ENCODE measurements at regions not wholly inside any gene's neighbourhood (a gene's known extent, or its start where the extent isn't known, plus 50 kb on each side); places are given as distances from the start of the nearest gene placed in this dataset.
"Not testable (repeated sequence)": the region's sequence is repeated elsewhere in the genome, so short reads cannot be mapped to it uniquely, and the experiment has no call there.

DNA sequence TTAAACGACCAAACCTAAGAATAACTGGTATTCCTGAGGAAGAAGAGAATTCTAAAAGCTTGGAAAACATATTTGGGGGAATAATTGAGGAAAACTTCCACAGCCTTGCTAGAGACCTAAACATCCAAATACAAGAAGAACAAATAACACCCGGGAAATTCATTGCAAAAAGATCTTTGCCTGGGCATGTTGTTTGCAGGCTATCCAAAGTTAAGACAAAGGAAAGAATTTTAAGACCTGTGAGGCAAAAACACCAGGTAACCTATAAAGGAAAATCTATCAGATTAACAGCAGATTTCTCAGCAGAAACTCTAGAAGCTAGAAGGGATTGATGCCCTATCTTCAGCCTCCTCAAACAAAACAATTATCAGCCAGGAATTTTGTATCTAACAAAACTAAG, 82.2 kb upstream of the TRPC7 start:
- WGBS, 2 experiments (ENCODE audit: extremely low coverage in 1 of 2, insufficient coverage in 1 of 2, insufficient read length in 1 of 2, insufficient replicate concordance in 2 of 2, low coverage in 1 of 2, low lambda C conversion rate in 2 of 2, missing lambda C conversion rate in 1 of 2), result 87% methylated on average over 2 of the region's 2 CpGs; no CpG with 5 or more reads in 1 of the 2 experiments
- POLR2A ChIA-PET (ENCODE audit: partially characterized antibody); H4K91ac ChIP-seq (replicated peaks; ENCODE audit: insufficient read length, low read length); H2BK5ac ChIP-seq (ENCODE audit: low read depth, low read length); H2AFZ ChIP-seq (ENCODE audit: low read length); H3K9me3 ChIP-seq (ENCODE audit: insufficient read depth in 2 of 2, low read depth in 1 of 2, low read length in 1 of 2); H3K9ac ChIP-seq (replicated peaks in 1 of 4; ENCODE audit: extremely low read depth in 1 of 4, low read depth in 3 of 4, low read length in 3 of 4); H3K4me3 ChIP-seq (ENCODE audit: extremely low read depth in 1 of 4, insufficient read depth in 2 of 4, low read depth in 3 of 4, low read length in 4 of 4); H3K23me2 ChIP-seq (ENCODE audit: low read depth, low read length); H2AK5ac ChIP-seq (ENCODE audit: low read depth, low read length); H3K27me3 ChIP-seq (replicated peaks in 1 of 4; ENCODE audit: control insufficient read depth in 3 of 4, extremely low read depth in 1 of 4, insufficient read depth in 3 of 4, low read length in 3 of 4); H3K23ac ChIP-seq (ENCODE audit: insufficient read length); H3K79me1 ChIP-seq (ENCODE audit: low read depth, low read length); H2BK20ac ChIP-seq (ENCODE audit: low read length); H3K4me1 ChIP-seq (replicated peaks in 1 of 4; ENCODE audit: control insufficient read depth in 3 of 4, insufficient read depth in 4 of 4, low read length in 3 of 4); H2BK15ac ChIP-seq (ENCODE audit: low read length); H3K14ac ChIP-seq (ENCODE audit: insufficient read length); H4K5ac ChIP-seq (ENCODE audit: insufficient read length, low read depth, low read length); H3K4ac ChIP-seq (replicated peaks; ENCODE audit: insufficient read length, low read depth, low read length); H2BK120ac ChIP-seq (replicated peaks; ENCODE audit: low read depth, low read length); H3K4me2 ChIP-seq (ENCODE audit: insufficient read depth in 1 of 2, low read depth in 2 of 2, low read length in 2 of 2); H3K36me3 ChIP-seq (ENCODE audit: control insufficient read depth in 2 of 4, insufficient read depth in 4 of 4, low read length in 3 of 4); H4K20me1 ChIP-seq (replicated peaks in 1 of 2; ENCODE audit: control insufficient read depth in 1 of 2, insufficient read depth in 2 of 2, low read length in 2 of 2); DNase-seq (ENCODE audit: low read depth in 1 of 2, low spot score in 2 of 2); H3K79me2 ChIP-seq (ENCODE audit: control insufficient read depth in 1 of 2, insufficient read depth in 2 of 2, low read length in 2 of 2); H3K18ac ChIP-seq (ENCODE audit: extremely low read depth, low read length); H4K8ac ChIP-seq (ENCODE audit: extremely low read depth, insufficient read depth, low read length); H2BK12ac ChIP-seq (ENCODE audit: low read depth, low read length); H3K27ac ChIP-seq (ENCODE audit: low read depth, low read length); FAIRE-seq; H3K56ac ChIP-seq (replicated peaks; ENCODE audit: insufficient read length, low read depth, low read length): not testable (repeated sequence)
- CTCF ChIA-PET (ENCODE audit: partially characterized antibody), result interaction anchor here (0.9 to 2.2 kb wide), 9 partner anchors 11 to 289 kb away, joined by 3 to 8 read pairs (median 4); no protein-coding TSS in a partner anchor

All from H1 (cell line).